Ovary (tissue), 3 donors: ENCODE measurements at regions not wholly inside any gene's neighbourhood (a gene's known extent, or its start where the extent isn't known, plus 50 kb on each side); places are given as distances from the start of the nearest gene placed in this dataset.

ENCODE experiments used
- POLR2A ChIP-seq: fragments of 450-650 bp; IDR thresholded peaks from one replicate; pipeline ENCODE4 v1.6.1; 2017; ENCODE audit warnings: antibody characterized with exemption, mild to moderate bottlenecking, moderate library complexity
- TF ChIP-seq, protein P1 (sequence below), 3 donors: fragments of 450-650 bp in 2 of 3; fragments of 200-600 bp in 1 of 3; IDR thresholded peaks; one replicate each; pipeline versions ENCODE4 v1.5.1 to v1.8.0; 2016 to 2022; ENCODE audit warnings: antibody characterized with exemption in 3 of 3, mild to moderate bottlenecking in 1 of 3
- donor health status: DM: no; HTN: no; CAD: no.

DNA sequence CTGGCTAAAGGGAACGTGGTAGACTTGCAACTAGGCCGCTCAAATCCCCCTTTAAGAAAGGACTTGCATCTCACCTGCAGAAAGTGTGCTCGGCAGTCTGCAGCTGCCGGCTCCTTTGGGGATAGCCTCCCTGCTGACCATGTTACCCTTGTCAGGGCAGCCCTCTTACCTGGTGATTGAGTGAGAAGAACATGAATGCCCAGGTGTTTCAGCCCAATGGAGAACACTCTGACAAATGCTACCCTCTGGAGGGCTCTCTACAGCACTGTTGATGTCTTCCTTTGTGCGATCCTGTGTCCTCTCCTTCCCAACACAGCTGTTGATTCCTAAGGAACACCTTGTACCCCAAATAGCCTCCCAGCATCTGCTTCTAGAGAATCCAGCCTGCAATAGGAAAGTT lies 178.7 kb upstream of the LDB2 start:
- TF ChIP-seq, protein P1, sequence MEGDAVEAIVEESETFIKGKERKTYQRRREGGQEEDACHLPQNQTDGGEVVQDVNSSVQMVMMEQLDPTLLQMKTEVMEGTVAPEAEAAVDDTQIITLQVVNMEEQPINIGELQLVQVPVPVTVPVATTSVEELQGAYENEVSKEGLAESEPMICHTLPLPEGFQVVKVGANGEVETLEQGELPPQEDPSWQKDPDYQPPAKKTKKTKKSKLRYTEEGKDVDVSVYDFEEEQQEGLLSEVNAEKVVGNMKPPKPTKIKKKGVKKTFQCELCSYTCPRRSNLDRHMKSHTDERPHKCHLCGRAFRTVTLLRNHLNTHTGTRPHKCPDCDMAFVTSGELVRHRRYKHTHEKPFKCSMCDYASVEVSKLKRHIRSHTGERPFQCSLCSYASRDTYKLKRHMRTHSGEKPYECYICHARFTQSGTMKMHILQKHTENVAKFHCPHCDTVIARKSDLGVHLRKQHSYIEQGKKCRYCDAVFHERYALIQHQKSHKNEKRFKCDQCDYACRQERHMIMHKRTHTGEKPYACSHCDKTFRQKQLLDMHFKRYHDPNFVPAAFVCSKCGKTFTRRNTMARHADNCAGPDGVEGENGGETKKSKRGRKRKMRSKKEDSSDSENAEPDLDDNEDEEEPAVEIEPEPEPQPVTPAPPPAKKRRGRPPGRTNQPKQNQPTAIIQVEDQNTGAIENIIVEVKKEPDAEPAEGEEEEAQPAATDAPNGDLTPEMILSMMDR (IDR thresholded peaks at IDR 0.05) = no peak
- no peak for TF ChIP-seq POLR2A
